CD14-positive monocyte (primary cell): ENCODE measurements at regions not wholly inside any gene's neighbourhood (a gene's known extent, or its start where the extent isn't known, plus 50 kb on each side); places are given as distances from the start of the nearest gene placed in this dataset.

ENCODE experiments used
- DNase-seq, 3 donors: peaks; one replicate each; pipeline ENCODE4 v3.0.0-alpha.2; 2011 to 2022
- H2AFZ ChIP-seq: 2 replicates; pipeline ENCODE4 v1.6.0; 2012; ENCODE audit warnings: mild to moderate bottlenecking, low read depth, low read length, inconsistent platforms; ENCODE audit not compliant: insufficient read depth, poor library complexity, severe bottlenecking
- H3K27ac ChIP-seq, 2 donors: 1 replicate in 1 of 2; 2 replicates in 1 of 2; pipeline ENCODE4 v1.5.1; 2012 to 2013; ENCODE audit warnings: low read length in 2 of 2, control low read depth in 1 of 2, inconsistent platforms in 1 of 2, low read depth in 1 of 2, mild to moderate bottlenecking in 1 of 2
- H3K27me3 ChIP-seq, 2 donors: one replicate each; pipeline versions ENCODE4 v1.6.0 to v1.6.1; 2011 to 2013; ENCODE audit warnings: low read length in 2 of 2; ENCODE audit not compliant: control insufficient read depth in 2 of 2, insufficient read depth in 2 of 2
- H3K36me3 ChIP-seq, 2 donors: replicated peaks in 1 of 2; 1 replicate in 1 of 2; 2 replicates in 1 of 2; pipeline versions ENCODE4 v1.5.1 to v1.6.1; 2012 to 2013; ENCODE audit warnings: low read length in 2 of 2, control low read depth in 1 of 2, inconsistent platforms in 1 of 2, mild to moderate bottlenecking in 1 of 2; ENCODE audit not compliant: insufficient read depth in 2 of 2, control insufficient read depth in 1 of 2
- H3K4me1 ChIP-seq, 2 donors: 1 replicate in 1 of 2; 2 replicates in 1 of 2; pipeline versions ENCODE4 v1.5.1 to v1.6.1; 2012 to 2013; ENCODE audit warnings: low read length in 2 of 2, control low read depth in 1 of 2, inconsistent platforms in 1 of 2, mild to moderate bottlenecking in 1 of 2, moderate library complexity in 1 of 2; ENCODE audit not compliant: insufficient read depth in 2 of 2, control insufficient read depth in 1 of 2
- H3K4me2 ChIP-seq: replicated peaks from 2 replicates; pipeline ENCODE3; 2012; ENCODE audit warnings: low read length, moderate library complexity, mild to moderate bottlenecking; ENCODE audit not compliant: poor library complexity, severe bottlenecking; ENCODE audit errors: extremely low read depth
- H3K4me3 ChIP-seq, 3 experiments: fragments of 200-600 bp in 1 of 3; sonication (generic) in 1 of 3; replicated peaks in 1 of 3; 1 replicate in 2 of 3; 2 replicates in 1 of 3; pipeline ENCODE4 v1.5.1; 2011 to 2013; ENCODE audit warnings: low read length in 3 of 3, mild to moderate bottlenecking in 3 of 3, control low read depth in 2 of 3, low read depth in 2 of 3, inconsistent platforms in 1 of 3, moderate library complexity in 1 of 3
- H3K79me2 ChIP-seq: 2 replicates; pipeline ENCODE4 v1.6.0; 2012; ENCODE audit warnings: mild to moderate bottlenecking, control low read depth, inconsistent platforms, low read length, moderate library complexity; ENCODE audit not compliant: insufficient read depth
- H3K9ac ChIP-seq: 2 replicates; pipeline ENCODE4 v1.6.0; 2017; ENCODE audit warnings: low read length, mild to moderate bottlenecking; ENCODE audit not compliant: insufficient read depth, poor library complexity, severe bottlenecking
- H3K9me3 ChIP-seq, 2 donors: replicated peaks in 1 of 2; 1 replicate in 1 of 2; 2 replicates in 1 of 2; pipeline versions ENCODE4 v1.5.1 to v1.6.1; 2012 to 2013; ENCODE audit warnings: low read length in 2 of 2, control low read depth in 1 of 2; ENCODE audit not compliant: control insufficient read depth in 1 of 2, insufficient read depth in 1 of 2
- H4K20me1 ChIP-seq: 2 replicates; pipeline ENCODE4 v1.6.0; 2012; ENCODE audit warnings: mild to moderate bottlenecking, low read length, control low read depth, moderate library complexity; ENCODE audit not compliant: insufficient read depth
- H3K27ac Mint-ChIP-seq, 7 donors: one replicate each; pipeline ENCODE4 v1.8.0; 2020; ENCODE audit warnings: mild to moderate bottlenecking in 7 of 7, mixed read lengths in 7 of 7, moderate library complexity in 6 of 7, inconsistent platforms in 2 of 7
- H3K27me3 Mint-ChIP-seq, 3 donors: one replicate each; pipeline ENCODE4 v1.8.0; 2021 to 2022; ENCODE audit warnings: low read depth in 3 of 3, mild to moderate bottlenecking in 3 of 3, mixed read lengths in 3 of 3, moderate library complexity in 3 of 3, inconsistent platforms in 1 of 3
- H3K36me3 Mint-ChIP-seq, 2 donors: one replicate each; pipeline ENCODE4 v1.8.0; 2020; ENCODE audit warnings: mixed read lengths in 2 of 2, inconsistent platforms in 1 of 2, mild to moderate bottlenecking in 1 of 2
- H3K4me1 Mint-ChIP-seq: one replicate; pipeline ENCODE4 v1.8.0; 2020; ENCODE audit warnings: mild to moderate bottlenecking, mixed read lengths
- H3K4me3 Mint-ChIP-seq, 2 donors: one replicate each; pipeline ENCODE4 v1.8.0; 2020; ENCODE audit warnings: mild to moderate bottlenecking in 2 of 2, mixed read lengths in 2 of 2, moderate library complexity in 1 of 2
- H3K9me3 Mint-ChIP-seq, 7 donors: one replicate each; pipeline ENCODE4 v1.8.0; 2020 to 2022; ENCODE audit warnings: mixed read lengths in 7 of 7, mild to moderate bottlenecking in 6 of 7, moderate library complexity in 6 of 7, inconsistent platforms in 2 of 7
- WGBS: methylation state at CpG from one replicate; pipeline ENCODE4 v1.1.5; 2013; ENCODE audit warnings: missing lambda C conversion rate; ENCODE audit not compliant: insufficient coverage; 5-methylcytosine and 5-hydroxymethylcytosine counted together
- intact Hi-C, 2 donors: fragments of 100-400 bp; cut with micrococcal nuclease; formaldehyde crosslinking; loops; one replicate each; pipeline versions ENCODE4 v1.15.0 to v1.15.1; 2023
- TF ChIP-seq, protein P1 (sequence below): fragments of 200-600 bp; IDR thresholded peaks from one replicate; pipeline ENCODE4 v1.8.0; 2022; ENCODE audit warnings: antibody characterized with exemption, mild to moderate bottlenecking

DNA sequence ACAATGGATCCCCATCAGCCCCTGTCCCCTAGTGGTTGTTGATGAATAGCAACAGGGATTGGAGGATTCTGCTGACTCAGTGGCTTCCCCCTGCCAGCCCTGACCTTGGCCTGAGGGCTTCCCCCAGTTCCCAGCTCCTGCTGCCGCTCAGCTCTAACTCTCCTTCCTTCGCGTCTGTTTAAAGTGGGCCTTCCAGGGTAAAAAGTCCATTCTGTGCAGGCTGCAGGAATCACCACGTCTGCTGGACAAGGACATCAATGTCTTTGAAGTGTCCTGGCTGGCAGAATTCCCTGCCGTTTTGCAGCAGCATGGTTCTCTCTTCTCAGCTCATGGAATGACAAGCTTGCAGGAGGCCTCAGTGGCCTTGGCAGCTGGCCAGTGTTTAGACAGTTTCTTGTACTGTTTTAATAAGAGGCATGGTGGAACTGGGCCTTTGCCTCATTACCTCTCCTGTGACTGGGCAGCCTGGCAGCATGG lies 152.5 kb upstream of the STX18 start:
- Histone ChIP-seq H3K27ac (no peak overlapping the region), H3K9me3 (no peaks in the 10 kb centered on the region), H3K4me3 (no peak overlapping the region), H3K4me1 (no peaks in the 10 kb centered on the region), H4K20me1 (no peaks in the 10 kb centered on the region), H3K4me2 (no peak overlapping the region), H3K79me2 (no peaks in the 10 kb centered on the region), H3K27me3 (no peaks in the 10 kb centered on the region), H2AFZ (no peak overlapping the region), H3K9ac (no peak overlapping the region), H3K36me3 (no peaks in the 10 kb centered on the region)
- H3K27ac Mint-ChIP-seq, result no peak overlapping the region
- no peaks in the 10 kb centered on the region for H3K4me1 Mint-ChIP-seq
- H3K4me3 Mint-ChIP-seq, result no peak overlapping the region
- peaks cover 0 to 2% (median 0%) of the 10 kb centered on the region in 7 donors for H3K9me3 Mint-ChIP-seq
- TF ChIP-seq, protein P1, sequence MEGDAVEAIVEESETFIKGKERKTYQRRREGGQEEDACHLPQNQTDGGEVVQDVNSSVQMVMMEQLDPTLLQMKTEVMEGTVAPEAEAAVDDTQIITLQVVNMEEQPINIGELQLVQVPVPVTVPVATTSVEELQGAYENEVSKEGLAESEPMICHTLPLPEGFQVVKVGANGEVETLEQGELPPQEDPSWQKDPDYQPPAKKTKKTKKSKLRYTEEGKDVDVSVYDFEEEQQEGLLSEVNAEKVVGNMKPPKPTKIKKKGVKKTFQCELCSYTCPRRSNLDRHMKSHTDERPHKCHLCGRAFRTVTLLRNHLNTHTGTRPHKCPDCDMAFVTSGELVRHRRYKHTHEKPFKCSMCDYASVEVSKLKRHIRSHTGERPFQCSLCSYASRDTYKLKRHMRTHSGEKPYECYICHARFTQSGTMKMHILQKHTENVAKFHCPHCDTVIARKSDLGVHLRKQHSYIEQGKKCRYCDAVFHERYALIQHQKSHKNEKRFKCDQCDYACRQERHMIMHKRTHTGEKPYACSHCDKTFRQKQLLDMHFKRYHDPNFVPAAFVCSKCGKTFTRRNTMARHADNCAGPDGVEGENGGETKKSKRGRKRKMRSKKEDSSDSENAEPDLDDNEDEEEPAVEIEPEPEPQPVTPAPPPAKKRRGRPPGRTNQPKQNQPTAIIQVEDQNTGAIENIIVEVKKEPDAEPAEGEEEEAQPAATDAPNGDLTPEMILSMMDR, result no peak
- H3K27me3 Mint-ChIP-seq, result peaks cover 0 to 1% (median 0%) of the 10 kb centered on the region in 3 donors
- intact Hi-C loops, result no loop called here
- no peak for DNase-seq
- 94% methylated on average over 5 of the region's 5 CpGs for WGBS
- H3K36me3 Mint-ChIP-seq, result no peaks in the 10 kb centered on the region

DNA sequence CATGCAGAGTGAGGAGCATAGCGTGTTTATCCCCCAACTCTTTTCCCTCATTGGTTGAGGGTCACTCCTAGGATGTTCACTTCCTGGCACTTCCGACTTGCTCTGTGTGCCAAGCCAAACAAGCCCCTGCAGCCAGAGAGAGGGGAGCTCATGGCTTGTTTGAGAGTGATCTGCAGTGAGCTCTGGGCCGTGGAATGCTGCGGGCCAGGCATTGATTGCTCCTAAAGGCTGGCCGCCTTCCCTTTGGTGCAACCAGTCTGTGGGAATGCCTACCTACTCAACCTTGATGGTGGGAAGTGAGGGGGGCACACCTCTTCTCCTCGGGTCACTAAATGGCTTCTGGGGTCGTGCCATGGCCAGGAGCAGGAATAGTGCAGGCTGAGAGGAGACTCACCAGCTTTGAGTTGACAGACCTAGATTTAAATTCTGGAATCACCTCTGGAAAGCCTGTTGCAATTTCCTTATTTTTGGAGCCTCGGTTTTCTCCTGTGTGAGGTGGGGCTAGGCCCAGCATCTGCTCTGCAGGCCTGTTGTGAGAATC lies 152.0 kb upstream of the STX18 start:
- Mint-ChIP-seq H3K27ac (no peak overlapping the region), H3K9me3 (peaks cover 0 to 2% (median 0%) of the 10 kb centered on the region in 7 donors)

More for the DNA sequence above, 152.0 kb upstream of the STX18 start:
- no peaks in the 10 kb centered on the region for H3K9me3 ChIP-seq
- H3K4me1 ChIP-seq, result no peaks in the 10 kb centered on the region
- H3K36me3 ChIP-seq, result no peaks in the 10 kb centered on the region
- intact Hi-C loops, result no loop called here
- no peaks in the 10 kb centered on the region for H3K79me2 ChIP-seq
- no peaks in the 10 kb centered on the region for H3K27me3 ChIP-seq
- no peak overlapping the region for H3K4me2 ChIP-seq
- no peak overlapping the region for H2AFZ ChIP-seq
- 85% methylated on average over 5 of the region's 8 CpGs for WGBS
- no peaks in the 10 kb centered on the region for H4K20me1 ChIP-seq
- peaks cover 0 to 1% (median 0%) of the 10 kb centered on the region in 3 donors for H3K27me3 Mint-ChIP-seq
- no peak overlapping the region for H3K9ac ChIP-seq
- no peak overlapping the region for H3K27ac ChIP-seq
- DNase-seq, result no peak
- TF ChIP-seq, protein P1, result no peak
- no peak overlapping the region for H3K4me3 ChIP-seq
- H3K4me1 Mint-ChIP-seq, result no peaks in the 10 kb centered on the region
- H3K4me3 Mint-ChIP-seq, result no peak overlapping the region
- no peaks in the 10 kb centered on the region for H3K36me3 Mint-ChIP-seq
